ENCODE measurements at regions not wholly inside any gene's neighbourhood (a gene's known extent, or its start where the extent isn't known, plus 50 kb on each side); places are given as distances from the start of the nearest gene placed in this dataset.
A peak's percentile ranks its signal among the peaks of the same experiment; 100 is the strongest.
"Not testable (repeated sequence)": the region's sequence is repeated elsewhere in the genome, so short reads cannot be mapped to it uniquely, and the experiment has no call there.

GRCh38 chr10:106038246-106038645 lies 1126.3 kb downstream of the SORCS1 start:
- no peak for DNase-seq

- DNase-seq = no peak
Observed at GRCh38 chr10:106033065-106033464, 1131.4 kb downstream of the SORCS1 start.

GRCh38 chr10:106032450-106033002 lies 1132.0 kb downstream of the SORCS1 start:
- DNase-seq = no peak

- no peak for DNase-seq
Observed at GRCh38 chr10:106027240-106027639, 1137.3 kb downstream of the SORCS1 start.

GRCh38 chr10:106025208-106025811 lies 1139.2 kb downstream of the SORCS1 start:
- no peak for DNase-seq

- no peak for DNase-seq
Observed at GRCh38 chr10:106023329-106023728, 1141.2 kb downstream of the SORCS1 start.

GRCh38 chr10:106019559-106019958 lies 1144.9 kb downstream of the SORCS1 start:
- DNase-seq = not testable (repeated sequence)

- DNase-seq = not testable (repeated sequence)
Observed at GRCh38 chr10:106015369-106016199, 1148.9 kb downstream of the SORCS1 start.

- no peak for DNase-seq
Observed at GRCh38 chr10:106011250-106011649, 1153.3 kb downstream of the SORCS1 start.

- DNase-seq = no peak
Observed at GRCh38 chr10:106000721-106001120, 1163.8 kb downstream of the SORCS1 start.

- DNase-seq = no peak
Observed at GRCh38 chr10:105993609-105994008, 1170.9 kb downstream of the SORCS1 start.

GRCh38 chr10:105992928-105993327 lies 1171.6 kb downstream of the SORCS1 start:
- no peak for DNase-seq

GRCh38 chr10:105990529-105990928 lies 1174.0 kb downstream of the SORCS1 start:
- DNase-seq = no peak

GRCh38 chr10:105989995-105990394 lies 1174.5 kb downstream of the SORCS1 start:
- DNase-seq = no peak

- DNase-seq = no peak
Observed at GRCh38 chr10:105988848-105989247, 1175.7 kb downstream of the SORCS1 start.

GRCh38 chr10:105986912-105987635 lies 1177.4 kb downstream of the SORCS1 start:
- peak; percentile 57 for DNase-seq

- DNase-seq = no peak
Observed at GRCh38 chr10:105986486-105986885, 1178.0 kb downstream of the SORCS1 start.

- no peak for DNase-seq
Observed at GRCh38 chr10:105982735-105983134, 1181.8 kb downstream of the SORCS1 start.

GRCh38 chr10:105981679-105982078 lies 1182.8 kb downstream of the SORCS1 start:
- DNase-seq = no peak

- peak; percentile 21 for DNase-seq
Observed at GRCh38 chr10:105974803-105975456, 1189.6 kb downstream of the SORCS1 start.

GRCh38 chr10:105973902-105974301 lies 1190.6 kb downstream of the SORCS1 start:
- no peak for DNase-seq

GRCh38 chr10:105973360-105973759 lies 1191.1 kb downstream of the SORCS1 start:
- DNase-seq = peak; percentile 32

GRCh38 chr10:105971460-105971859 lies 1193.0 kb downstream of the SORCS1 start:
- DNase-seq = no peak

Measured in right hindlimb (tissue), 1 donor.